SK-N-SH treated with all-trans-retinoic acid at 6 μM for 48 hours (cell line): ENCODE measurements at regions not wholly inside any gene's neighbourhood (a gene's known extent, or its start where the extent isn't known, plus 50 kb on each side); places are given as distances from the start of the nearest gene placed in this dataset.

ENCODE experiments used
- ATAC-seq: fragments of 200-7000 bp; cut with Tn5 transposase; 3 replicates; pipeline ENCODE4 v1.9.1; 2020; ENCODE audit warnings: mild to moderate bottlenecking, moderate library complexity
- BACH2 ChIP-seq: fragments of 250-450 bp; sonication (Bioruptor Pico); IDR thresholded peaks from 2 replicates; pipeline ENCODE4 v1.9.0; 2021; ENCODE audit warnings: mild to moderate bottlenecking, borderline replicate concordance
- CSDC2 ChIP-seq: fragments of 250-450 bp; sonication (Bioruptor Pico); IDR thresholded peaks from 2 replicates; pipeline ENCODE4 v1.5.0; 2020; ENCODE audit warnings: mild to moderate bottlenecking, moderate library complexity
- GLIS3 ChIP-seq: fragments of 250-450 bp; sonication (Bioruptor Pico); IDR thresholded peaks from 2 replicates; pipeline ENCODE4 v1.5.0; 2020; ENCODE audit warnings: mild to moderate bottlenecking, moderate library complexity
- ISL1 ChIP-seq: fragments of 250-450 bp; sonication (Bioruptor Pico); IDR thresholded peaks from 2 replicates; pipeline ENCODE4 v2.1.2; 2022; ENCODE audit warnings: mild to moderate bottlenecking, moderate library complexity
- OSR1 ChIP-seq: fragments of 250-450 bp; sonication (Bioruptor Pico); IDR thresholded peaks from 2 replicates; pipeline ENCODE4 v1.8.0; 2022; ENCODE audit warnings: moderate library complexity, mild to moderate bottlenecking, inconsistent platforms
- SNAI2 ChIP-seq: fragments of 250-450 bp; sonication (Bioruptor Pico); IDR thresholded peaks from 2 replicates; pipeline ENCODE4 v1.5.0; 2020; ENCODE audit warnings: mild to moderate bottlenecking, moderate library complexity
- TOX ChIP-seq: fragments of 250-450 bp; sonication (Bioruptor Pico); IDR thresholded peaks from 2 replicates; pipeline ENCODE4 v1.8.0; 2021; ENCODE audit warnings: mild to moderate bottlenecking, moderate library complexity, borderline replicate concordance
- ZC3H10 ChIP-seq: fragments of 250-450 bp; sonication (Bioruptor Pico); IDR thresholded peaks from 2 replicates; pipeline ENCODE4 v1.5.1; 2021; ENCODE audit warnings: mild to moderate bottlenecking, moderate library complexity
- ZFP3 ChIP-seq: fragments of 250-450 bp; sonication (Bioruptor Pico); IDR thresholded peaks from 2 replicates; pipeline ENCODE4 v1.5.0; 2020; ENCODE audit warnings: mild to moderate bottlenecking, moderate library complexity
- ZNF565 ChIP-seq: fragments of 450-650 bp; formaldehyde crosslinking; conservative IDR thresholded peaks from 2 replicates; pipeline ENCODE4 v1.5.0; 2020; ENCODE audit warnings: low read depth, mild to moderate bottlenecking, moderate library complexity
- ZNF70 ChIP-seq: fragments of 450-650 bp; formaldehyde crosslinking; IDR thresholded peaks from 2 replicates; pipeline ENCODE4 v1.5.0; 2020; ENCODE audit warnings: mild to moderate bottlenecking, moderate library complexity
- TF ChIP-seq, protein P1 (sequence below): fragments of 250-450 bp; sonication (Bioruptor Pico); IDR thresholded peaks from 2 replicates; pipeline ENCODE4 v1.8.0; 2021; ENCODE audit warnings: low read depth, mild to moderate bottlenecking, moderate library complexity, borderline replicate concordance
- TF ChIP-seq, protein P2 (sequence below): fragments of 250-450 bp; sonication (Bioruptor Pico); IDR thresholded peaks from 2 replicates; pipeline ENCODE4 v1.8.0; 2020; ENCODE audit warnings: mild to moderate bottlenecking, moderate library complexity, borderline replicate concordance
- TF ChIP-seq, protein P3 (sequence below): fragments of 250-450 bp; sonication (Bioruptor Pico); IDR thresholded peaks from 2 replicates; pipeline ENCODE4 v1.5.1; 2020; ENCODE audit warnings: low read depth, mild to moderate bottlenecking, moderate library complexity
- TF ChIP-seq, protein P4 (sequence below): fragments of 250-450 bp; sonication (Bioruptor Pico); IDR thresholded peaks from 2 replicates; pipeline ENCODE4 v1.5.0; 2020; ENCODE audit warnings: mild to moderate bottlenecking, moderate library complexity

DNA sequence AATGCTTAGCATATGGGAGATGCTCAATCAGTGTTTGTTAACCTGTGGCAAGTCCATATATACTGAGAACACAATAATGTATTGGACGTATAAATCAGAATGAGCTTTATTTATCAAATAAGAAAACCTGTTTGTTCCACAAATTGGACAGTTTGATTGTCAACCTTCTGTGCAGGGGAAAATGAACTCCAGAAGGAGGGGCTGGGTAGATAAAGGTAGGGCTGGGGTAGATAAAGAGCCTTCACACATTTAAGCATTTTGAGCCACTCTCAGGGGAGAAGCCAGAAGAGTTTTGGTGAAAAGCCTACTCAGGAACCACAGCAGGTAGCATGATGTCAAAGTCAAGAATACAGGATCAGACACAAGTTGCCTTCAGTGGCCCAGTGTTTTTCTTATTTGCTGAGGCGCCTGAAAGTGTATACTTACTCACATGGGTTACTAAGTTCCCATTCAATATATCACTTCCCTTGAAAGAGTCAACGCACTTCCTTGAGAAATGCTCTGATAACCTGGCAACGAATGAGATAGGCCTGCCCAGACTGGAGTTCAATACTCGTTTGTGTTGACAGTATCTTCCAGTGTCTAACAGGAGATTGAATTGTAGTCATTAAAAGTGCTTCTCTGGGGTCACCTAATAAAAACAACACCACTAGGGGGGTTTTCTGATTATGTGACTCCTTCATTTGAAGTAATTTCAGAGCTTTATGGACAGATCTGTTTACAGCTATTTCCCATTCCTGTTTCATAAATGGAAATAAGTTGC is 263.9 kb upstream of the CITED2 start (continued):
- TF ChIP-seq, protein P1, sequence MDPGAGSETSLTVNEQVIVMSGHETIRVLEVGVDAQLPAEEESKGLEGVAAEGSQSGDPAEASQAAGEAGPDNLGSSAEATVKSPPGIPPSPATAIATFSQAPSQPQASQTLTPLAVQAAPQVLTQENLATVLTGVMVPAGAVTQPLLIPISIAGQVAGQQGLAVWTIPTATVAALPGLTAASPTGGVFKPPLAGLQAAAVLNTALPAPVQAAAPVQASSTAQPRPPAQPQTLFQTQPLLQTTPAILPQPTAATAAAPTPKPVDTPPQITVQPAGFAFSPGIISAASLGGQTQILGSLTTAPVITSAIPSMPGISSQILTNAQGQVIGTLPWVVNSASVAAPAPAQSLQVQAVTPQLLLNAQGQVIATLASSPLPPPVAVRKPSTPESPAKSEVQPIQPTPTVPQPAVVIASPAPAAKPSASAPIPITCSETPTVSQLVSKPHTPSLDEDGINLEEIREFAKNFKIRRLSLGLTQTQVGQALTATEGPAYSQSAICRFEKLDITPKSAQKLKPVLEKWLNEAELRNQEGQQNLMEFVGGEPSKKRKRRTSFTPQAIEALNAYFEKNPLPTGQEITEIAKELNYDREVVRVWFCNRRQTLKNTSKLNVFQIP (CRISPR knock-in tag): no peak
- TF ChIP-seq ZNF565 (CRISPR knock-in tag) (no peak), GLIS3 (CRISPR knock-in tag) (no peak), ZFP3 (CRISPR knock-in tag) (no peak)
- TF ChIP-seq, protein P2, sequence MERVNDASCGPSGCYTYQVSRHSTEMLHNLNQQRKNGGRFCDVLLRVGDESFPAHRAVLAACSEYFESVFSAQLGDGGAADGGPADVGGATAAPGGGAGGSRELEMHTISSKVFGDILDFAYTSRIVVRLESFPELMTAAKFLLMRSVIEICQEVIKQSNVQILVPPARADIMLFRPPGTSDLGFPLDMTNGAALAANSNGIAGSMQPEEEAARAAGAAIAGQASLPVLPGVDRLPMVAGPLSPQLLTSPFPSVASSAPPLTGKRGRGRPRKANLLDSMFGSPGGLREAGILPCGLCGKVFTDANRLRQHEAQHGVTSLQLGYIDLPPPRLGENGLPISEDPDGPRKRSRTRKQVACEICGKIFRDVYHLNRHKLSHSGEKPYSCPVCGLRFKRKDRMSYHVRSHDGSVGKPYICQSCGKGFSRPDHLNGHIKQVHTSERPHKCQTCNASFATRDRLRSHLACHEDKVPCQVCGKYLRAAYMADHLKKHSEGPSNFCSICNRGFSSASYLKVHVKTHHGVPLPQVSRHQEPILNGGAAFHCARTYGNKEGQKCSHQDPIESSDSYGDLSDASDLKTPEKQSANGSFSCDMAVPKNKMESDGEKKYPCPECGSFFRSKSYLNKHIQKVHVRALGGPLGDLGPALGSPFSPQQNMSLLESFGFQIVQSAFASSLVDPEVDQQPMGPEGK (CRISPR knock-in tag): no peak
- TF ChIP-seq, all 23 proteins: peak for 0

DNA sequence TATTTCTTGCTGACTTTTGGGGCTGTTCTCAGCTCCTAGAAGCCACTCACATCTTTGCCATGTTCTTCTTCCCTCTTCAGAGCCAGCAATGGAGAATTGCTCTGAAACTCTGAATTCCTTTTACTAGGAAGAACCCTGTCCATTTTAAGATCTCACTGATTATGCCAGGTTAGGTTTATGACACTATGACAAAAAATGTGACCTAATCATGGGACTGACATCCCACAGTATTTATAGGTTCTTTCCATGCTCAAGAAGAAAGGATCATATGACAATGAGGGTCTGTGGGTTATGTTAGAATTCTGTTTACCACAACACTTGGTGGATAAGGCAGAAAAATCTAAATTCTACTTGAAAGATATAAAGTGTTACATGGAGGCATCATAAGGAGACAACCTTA is 263.3 kb upstream of the CITED2 start:
- TF ChIP-seq TOX (CRISPR knock-in tag): no peak
- TF ChIP-seq OSR1: no peak
- TF ChIP-seq ZNF70 (CRISPR knock-in tag): no peak
- no peak for TF ChIP-seq ZFP3 (CRISPR knock-in tag)
- TF ChIP-seq, protein P3, sequence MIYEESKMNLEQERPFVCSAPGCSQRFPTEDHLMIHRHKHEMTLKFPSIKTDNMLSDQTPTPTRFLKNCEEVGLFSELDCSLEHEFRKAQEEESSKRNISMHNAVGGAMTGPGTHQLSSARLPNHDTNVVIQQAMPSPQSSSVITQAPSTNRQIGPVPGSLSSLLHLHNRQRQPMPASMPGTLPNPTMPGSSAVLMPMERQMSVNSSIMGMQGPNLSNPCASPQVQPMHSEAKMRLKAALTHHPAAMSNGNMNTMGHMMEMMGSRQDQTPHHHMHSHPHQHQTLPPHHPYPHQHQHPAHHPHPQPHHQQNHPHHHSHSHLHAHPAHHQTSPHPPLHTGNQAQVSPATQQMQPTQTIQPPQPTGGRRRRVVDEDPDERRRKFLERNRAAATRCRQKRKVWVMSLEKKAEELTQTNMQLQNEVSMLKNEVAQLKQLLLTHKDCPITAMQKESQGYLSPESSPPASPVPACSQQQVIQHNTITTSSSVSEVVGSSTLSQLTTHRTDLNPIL (CRISPR knock-in tag): no peak
- TF ChIP-seq ZC3H10 (CRISPR knock-in tag): no peak
- TF ChIP-seq, protein P2 (CRISPR knock-in tag): no peak
- no peak for TF ChIP-seq BACH2 (CRISPR knock-in tag)
- TF ChIP-seq ISL1 (CRISPR knock-in tag): no peak
- TF ChIP-seq CSDC2 (CRISPR knock-in tag): no peak
- TF ChIP-seq, protein P4, sequence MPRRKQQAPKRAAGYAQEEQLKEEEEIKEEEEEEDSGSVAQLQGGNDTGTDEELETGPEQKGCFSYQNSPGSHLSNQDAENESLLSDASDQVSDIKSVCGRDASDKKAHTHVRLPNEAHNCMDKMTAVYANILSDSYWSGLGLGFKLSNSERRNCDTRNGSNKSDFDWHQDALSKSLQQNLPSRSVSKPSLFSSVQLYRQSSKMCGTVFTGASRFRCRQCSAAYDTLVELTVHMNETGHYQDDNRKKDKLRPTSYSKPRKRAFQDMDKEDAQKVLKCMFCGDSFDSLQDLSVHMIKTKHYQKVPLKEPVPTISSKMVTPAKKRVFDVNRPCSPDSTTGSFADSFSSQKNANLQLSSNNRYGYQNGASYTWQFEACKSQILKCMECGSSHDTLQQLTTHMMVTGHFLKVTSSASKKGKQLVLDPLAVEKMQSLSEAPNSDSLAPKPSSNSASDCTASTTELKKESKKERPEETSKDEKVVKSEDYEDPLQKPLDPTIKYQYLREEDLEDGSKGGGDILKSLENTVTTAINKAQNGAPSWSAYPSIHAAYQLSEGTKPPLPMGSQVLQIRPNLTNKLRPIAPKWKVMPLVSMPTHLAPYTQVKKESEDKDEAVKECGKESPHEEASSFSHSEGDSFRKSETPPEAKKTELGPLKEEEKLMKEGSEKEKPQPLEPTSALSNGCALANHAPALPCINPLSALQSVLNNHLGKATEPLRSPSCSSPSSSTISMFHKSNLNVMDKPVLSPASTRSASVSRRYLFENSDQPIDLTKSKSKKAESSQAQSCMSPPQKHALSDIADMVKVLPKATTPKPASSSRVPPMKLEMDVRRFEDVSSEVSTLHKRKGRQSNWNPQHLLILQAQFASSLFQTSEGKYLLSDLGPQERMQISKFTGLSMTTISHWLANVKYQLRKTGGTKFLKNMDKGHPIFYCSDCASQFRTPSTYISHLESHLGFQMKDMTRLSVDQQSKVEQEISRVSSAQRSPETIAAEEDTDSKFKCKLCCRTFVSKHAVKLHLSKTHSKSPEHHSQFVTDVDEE (CRISPR knock-in tag): no peak
- TF ChIP-seq ZNF565 (CRISPR knock-in tag): no peak
- TF ChIP-seq SNAI2: no peak
- TF ChIP-seq, protein P1 (CRISPR knock-in tag): no peak
- ATAC-seq: no peak

DNA sequence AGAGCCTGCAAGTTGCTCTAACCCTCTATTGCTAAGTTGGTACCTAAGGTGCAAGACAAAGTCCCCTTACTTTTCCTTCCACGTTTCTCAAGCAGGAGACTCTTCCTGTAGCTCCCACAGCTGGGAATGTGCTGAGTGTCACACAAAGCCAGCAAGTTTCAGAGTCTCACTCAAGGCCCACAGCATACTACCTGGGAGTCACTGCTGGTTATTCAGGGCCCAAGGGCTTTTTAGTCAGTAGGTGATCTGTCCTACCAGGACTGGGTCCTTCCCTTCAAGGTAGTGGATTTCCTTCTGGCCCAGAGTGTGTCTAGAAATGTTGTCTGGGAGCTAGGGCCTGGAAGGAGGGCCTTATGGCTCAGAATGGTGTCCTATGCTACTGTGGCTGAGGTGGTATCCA is 261.9 kb upstream of the CITED2 start:
- TF ChIP-seq OSR1 (no peak), GLIS3 (CRISPR knock-in tag) (no peak), ZNF565 (CRISPR knock-in tag) (no peak), SNAI2 (no peak)
- TF ChIP-seq, protein P4 (CRISPR knock-in tag): no peak
- TF ChIP-seq, protein P1 (CRISPR knock-in tag): no peak

More for the DNA sequence above, 261.9 kb upstream of the CITED2 start:
- no peak for ATAC-seq
